HepG2 (cell line): ENCODE measurements at regions not wholly inside any gene's neighbourhood (a gene's known extent, or its start where the extent isn't known, plus 50 kb on each side); places are given as distances from the start of the nearest gene placed in this dataset.
A peak's percentile ranks its signal among the peaks of the same experiment; 100 is the strongest.

ENCODE experiments used
- ATAC-seq: fragments of 200-7000 bp; cut with Tn5 transposase; 3 replicates; pipeline ENCODE4 v1.9.1; 2020; ENCODE audit warnings: mild to moderate bottlenecking, moderate library complexity
- BruUV-seq: library from RNA; stranded (reverse); fragments of 400-500 nt; replicated peaks from 2 replicates; lab custom pipeline; 2021; lab: Mats Ljungman, UMichigan
- CTCF ChIA-PET: fragments of 300-600 bp; formaldehyde crosslinking; extraction: SDS; loops from one replicate; lab custom pipeline; 2021; ENCODE audit warnings: low total read pairs, inconsistent platforms, low intra/inter-chr PET ratio; lab: Yijun Ruan, JAX
- POLR2A ChIA-PET: fragments of 350-600 bp; sonication (Branson Sonifier 250); formaldehyde crosslinking; loops from one replicate; lab custom pipeline; 2020; ENCODE audit warnings: antibody characterized with exemption, inconsistent platforms; lab: Yijun Ruan, JAX
- DNase-seq: peaks from one replicate; pipeline ENCODE4 v3.0.0-alpha.2; 2015; ENCODE audit warnings: low spot score
- FAIRE-seq: peaks from 3 replicates; lab custom pipeline; 2011; peaks lifted over from hg19 to GRCh38; lab: Jason Lieb, UNC
- H2AFZ ChIP-seq: one replicate; pipeline ENCODE4 v1.6.1; 2011; ENCODE audit warnings: low read length, inconsistent platforms
- H3K27ac ChIP-seq: fragments of 300-600 bp; 3 replicates; pipeline ENCODE4 v1.8.0; 2011; ENCODE audit warnings: mixed run types, mild to moderate bottlenecking, mixed read lengths, low read length, inconsistent platforms; ENCODE audit not compliant: insufficient read depth; ENCODE audit errors: extremely low read length
- H3K27me3 ChIP-seq, 2 experiments: fragments of 200-600 bp in 1 of 2; 2 replicates in 1 of 2; 3 replicates in 1 of 2; pipeline versions ENCODE4 v1.6.0 to v1.8.0; 2011; ENCODE audit warnings: low read length in 2 of 2, mild to moderate bottlenecking in 2 of 2, moderate library complexity in 2 of 2, inconsistent platforms in 1 of 2; ENCODE audit not compliant: insufficient read depth in 2 of 2, control insufficient read depth in 1 of 2
- H3K36me3 ChIP-seq, 2 experiments: fragments of 200-600 bp in 1 of 2; replicated peaks in 1 of 2; 2 replicates in 1 of 2; 3 replicates in 1 of 2; pipeline versions ENCODE4 v1.5.1 to v1.8.0; 2011; ENCODE audit warnings: low read length in 2 of 2, inconsistent platforms in 1 of 2; ENCODE audit not compliant: insufficient read depth in 2 of 2, control insufficient read depth in 1 of 2
- H3K4me1 ChIP-seq: 2 replicates; pipeline ENCODE4 v1.5.1; 2012; ENCODE audit warnings: low read length, inconsistent platforms; ENCODE audit not compliant: insufficient read depth
- H3K4me2 ChIP-seq: 2 replicates; pipeline ENCODE4 v1.6.0; 2011; ENCODE audit warnings: low read depth, low read length, inconsistent platforms
- H3K4me3 ChIP-seq, 3 experiments: fragments of 200-600 bp in 1 of 3; sonication (generic), shearing (Covaris generic) in 1 of 3; replicated peaks in 1 of 3; 2 replicates each; pipeline ENCODE4 v1.5.1; 2011 to 2016; ENCODE audit warnings: low read length in 3 of 3, inconsistent platforms in 2 of 3, low read depth in 2 of 3, mild to moderate bottlenecking in 2 of 3, control low read depth in 1 of 3, mixed read lengths in 1 of 3; ENCODE audit not compliant: insufficient read depth in 1 of 3
- H3K79me2 ChIP-seq: one replicate; pipeline ENCODE4 v1.6.1; 2011; ENCODE audit warnings: low read length, inconsistent platforms; ENCODE audit not compliant: insufficient read depth
- H3K9ac ChIP-seq: 2 replicates; pipeline ENCODE4 v1.6.0; 2011; ENCODE audit warnings: mild to moderate bottlenecking, low read depth, low read length, inconsistent platforms; ENCODE audit not compliant: insufficient read depth
- H3K9me3 ChIP-seq: 2 replicates; pipeline ENCODE4 v1.5.1; 2012; ENCODE audit warnings: mild to moderate bottlenecking, low read length
- H4K20me1 ChIP-seq: 2 replicates; pipeline ENCODE4 v1.6.0; 2011; ENCODE audit warnings: inconsistent platforms, mild to moderate bottlenecking, low read length, moderate library complexity; ENCODE audit not compliant: insufficient read depth
- FOXA3 ChIP-seq: IDR thresholded peaks from 2 replicates; pipeline ENCODE4 v1.6.1; 2016; ENCODE audit warnings: missing genetic modification reagents, missing compliant biosample characterization
- GATAD2A ChIP-seq: IDR thresholded peaks from 2 replicates; pipeline ENCODE4 v1.6.1; 2016
- HNF4A ChIP-seq: sonication (generic); formaldehyde crosslinking; IDR thresholded peaks from 2 replicates; pipeline ENCODE4 v1.4.0; 2020; ENCODE audit warnings: missing genetic modification reagents
- HNF4G ChIP-seq, 2 experiments: sonication (generic) in 1 of 2; formaldehyde crosslinking in 1 of 2; IDR thresholded peaks; 2 replicates each; pipeline versions ENCODE4 v1.4.0 to v1.6.1; 2011 to 2020; ENCODE audit warnings: borderline replicate concordance in 2 of 2, low read depth in 2 of 2, mild to moderate bottlenecking in 2 of 2, low read length in 1 of 2, missing genetic modification reagents in 1 of 2, moderate library complexity in 1 of 2
- RELA ChIP-seq: sonication (generic); formaldehyde crosslinking; IDR thresholded peaks from 2 replicates; pipeline ENCODE4 v1.4.0; 2020; ENCODE audit warnings: missing genetic modification reagents
- ZNF556 ChIP-seq: sonication (generic); formaldehyde crosslinking; IDR thresholded peaks from 2 replicates; pipeline ENCODE4 v1.4.0; 2020; ENCODE audit warnings: mild to moderate bottlenecking, missing genetic modification reagents, borderline replicate concordance
- in situ Hi-C: cut with HindIII; loops from 2 replicates; pipeline ENCODE4 v1.10.0; 2017; ENCODE audit warnings: low pct_unique_long_range_greater_than_20kb; ENCODE audit not compliant: extremely low pct_ligation_motif_present
- intact Hi-C: fragments of 100-400 bp; cut with micrococcal nuclease; formaldehyde crosslinking; loops from one replicate; pipeline ENCODE4 v1.10.0; 2022; ENCODE audit not compliant: unreplicated experiment
- TF ChIP-seq, protein P1 (sequence below): sonication (generic); formaldehyde crosslinking; IDR thresholded peaks from 2 replicates; pipeline ENCODE4 v1.5.1; 2020; ENCODE audit warnings: mild to moderate bottlenecking, missing genetic modification reagents, borderline replicate concordance
- TF ChIP-seq, protein P2 (sequence below), 2 experiments: fragments of 450-650 bp in 1 of 2; sonication (generic) in 1 of 2; formaldehyde crosslinking in 1 of 2; IDR thresholded peaks; 2 replicates each; pipeline versions ENCODE4 v1.6.1 to v1.8.0; 2016 to 2022; ENCODE audit warnings: antibody characterized with exemption in 1 of 2, mild to moderate bottlenecking in 1 of 2, missing genetic modification reagents in 1 of 2

DNA sequence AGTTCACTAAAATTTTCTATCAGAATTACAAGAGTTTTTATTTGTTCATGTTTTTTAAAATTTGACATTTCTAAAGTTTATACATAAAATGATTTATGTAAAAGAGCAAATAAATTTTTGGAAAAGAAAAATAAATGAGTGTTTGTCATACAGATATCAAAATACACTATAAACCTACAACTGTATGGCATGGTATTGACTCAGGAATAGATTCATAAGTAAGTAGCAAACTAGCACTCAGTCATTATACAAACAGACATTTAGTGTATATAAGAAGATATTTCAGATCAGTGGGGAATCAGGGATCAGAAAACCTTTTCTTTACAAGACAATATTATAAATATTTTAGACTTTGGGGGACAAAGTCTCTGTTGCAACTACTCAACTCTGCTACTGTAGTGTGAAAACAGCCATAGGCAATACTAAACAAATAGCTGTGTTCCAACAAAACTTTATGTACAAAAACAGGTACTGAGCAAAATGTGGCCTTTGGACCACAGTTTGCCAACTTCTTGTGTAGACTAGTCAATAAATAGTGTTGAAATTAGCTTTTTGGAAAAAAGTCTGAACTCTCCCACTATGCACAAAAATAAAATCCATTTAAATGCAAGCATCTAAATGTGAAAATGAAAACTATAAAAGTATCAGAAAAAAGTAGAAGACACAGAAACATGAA is 508.8 kb upstream of the CAMK1G start:
- no peak for FAIRE-seq
- H3K9ac ChIP-seq, result no peak overlapping the region
- in situ Hi-C loops, result no loop called here
- intact Hi-C loops, result loop anchor here (10.0 kb wide), 1 partner anchor 130 kb away; no protein-coding TSS in a partner anchor
- no peak for DNase-seq
- H3K9me3 ChIP-seq, result no peaks in the 10 kb centered on the region; the same call in 1 of the 2 replicates
- H3K4me3 ChIP-seq, result no peak overlapping the region
- H3K27me3 ChIP-seq, result no peaks in the 10 kb centered on the region
- ChIA-PET CTCF (no interaction called here), POLR2A (no interaction called here)
- H3K36me3 ChIP-seq, result no peaks in the 10 kb centered on the region
- H3K4me1 ChIP-seq, result no peaks in the 10 kb centered on the region
- no TSS peak for BruUV-seq
- ATAC-seq, result peak; percentile 63
- no peaks in the 10 kb centered on the region for H3K79me2 ChIP-seq
- no peak overlapping the region for H3K27ac ChIP-seq
- H3K4me2 ChIP-seq, result no peak overlapping the region
- no peak overlapping the region for H2AFZ ChIP-seq
- no peaks in the 10 kb centered on the region for H4K20me1 ChIP-seq
- TF ChIP-seq RELA (no peak), FOXA3 (CRISPR knock-in tag) (peak; percentile 55; the same call in 1 of the 2 replicates), ZNF556 (CRISPR knock-in tag) (no peak), HNF4G (IDR thresholded peaks at IDR 0.05; ENCODE audit: borderline replicate concordance, low read depth, low read length) (peak; percentile 39; the same call in 1 of the 2 replicates), HNF4G (CRISPR knock-in tag; IDR thresholded peaks at IDR 0.05; ENCODE audit: borderline replicate concordance, low read depth) (no peak), HNF4A (peak; percentile 72), GATAD2A (CRISPR knock-in tag) (peak; percentile 36; the same call in 1 of the 2 replicates)
- TF ChIP-seq, protein P1, sequence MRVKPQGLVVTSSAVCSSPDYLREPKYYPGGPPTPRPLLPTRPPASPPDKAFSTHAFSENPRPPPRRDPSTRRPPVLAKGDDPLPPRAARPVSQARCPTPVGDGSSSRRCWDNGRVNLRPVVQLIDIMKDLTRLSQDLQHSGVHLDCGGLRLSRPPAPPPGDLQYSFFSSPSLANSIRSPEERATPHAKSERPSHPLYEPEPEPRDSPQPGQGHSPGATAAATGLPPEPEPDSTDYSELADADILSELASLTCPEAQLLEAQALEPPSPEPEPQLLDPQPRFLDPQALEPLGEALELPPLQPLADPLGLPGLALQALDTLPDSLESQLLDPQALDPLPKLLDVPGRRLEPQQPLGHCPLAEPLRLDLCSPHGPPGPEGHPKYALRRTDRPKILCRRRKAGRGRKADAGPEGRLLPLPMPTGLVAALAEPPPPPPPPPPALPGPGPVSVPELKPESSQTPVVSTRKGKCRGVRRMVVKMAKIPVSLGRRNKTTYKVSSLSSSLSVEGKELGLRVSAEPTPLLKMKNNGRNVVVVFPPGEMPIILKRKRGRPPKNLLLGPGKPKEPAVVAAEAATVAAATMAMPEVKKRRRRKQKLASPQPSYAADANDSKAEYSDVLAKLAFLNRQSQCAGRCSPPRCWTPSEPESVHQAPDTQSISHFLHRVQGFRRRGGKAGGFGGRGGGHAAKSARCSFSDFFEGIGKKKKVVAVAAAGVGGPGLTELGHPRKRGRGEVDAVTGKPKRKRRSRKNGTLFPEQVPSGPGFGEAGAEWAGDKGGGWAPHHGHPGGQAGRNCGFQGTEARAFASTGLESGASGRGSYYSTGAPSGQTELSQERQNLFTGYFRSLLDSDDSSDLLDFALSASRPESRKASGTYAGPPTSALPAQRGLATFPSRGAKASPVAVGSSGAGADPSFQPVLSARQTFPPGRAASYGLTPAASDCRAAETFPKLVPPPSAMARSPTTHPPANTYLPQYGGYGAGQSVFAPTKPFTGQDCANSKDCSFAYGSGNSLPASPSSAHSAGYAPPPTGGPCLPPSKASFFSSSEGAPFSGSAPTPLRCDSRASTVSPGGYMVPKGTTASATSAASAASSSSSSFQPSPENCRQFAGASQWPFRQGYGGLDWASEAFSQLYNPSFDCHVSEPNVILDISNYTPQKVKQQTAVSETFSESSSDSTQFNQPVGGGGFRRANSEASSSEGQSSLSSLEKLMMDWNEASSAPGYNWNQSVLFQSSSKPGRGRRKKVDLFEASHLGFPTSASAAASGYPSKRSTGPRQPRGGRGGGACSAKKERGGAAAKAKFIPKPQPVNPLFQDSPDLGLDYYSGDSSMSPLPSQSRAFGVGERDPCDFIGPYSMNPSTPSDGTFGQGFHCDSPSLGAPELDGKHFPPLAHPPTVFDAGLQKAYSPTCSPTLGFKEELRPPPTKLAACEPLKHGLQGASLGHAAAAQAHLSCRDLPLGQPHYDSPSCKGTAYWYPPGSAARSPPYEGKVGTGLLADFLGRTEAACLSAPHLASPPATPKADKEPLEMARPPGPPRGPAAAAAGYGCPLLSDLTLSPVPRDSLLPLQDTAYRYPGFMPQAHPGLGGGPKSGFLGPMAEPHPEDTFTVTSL, result peak; percentile 80; the same call in 1 of the 2 replicates
- TF ChIP-seq, protein P2, sequence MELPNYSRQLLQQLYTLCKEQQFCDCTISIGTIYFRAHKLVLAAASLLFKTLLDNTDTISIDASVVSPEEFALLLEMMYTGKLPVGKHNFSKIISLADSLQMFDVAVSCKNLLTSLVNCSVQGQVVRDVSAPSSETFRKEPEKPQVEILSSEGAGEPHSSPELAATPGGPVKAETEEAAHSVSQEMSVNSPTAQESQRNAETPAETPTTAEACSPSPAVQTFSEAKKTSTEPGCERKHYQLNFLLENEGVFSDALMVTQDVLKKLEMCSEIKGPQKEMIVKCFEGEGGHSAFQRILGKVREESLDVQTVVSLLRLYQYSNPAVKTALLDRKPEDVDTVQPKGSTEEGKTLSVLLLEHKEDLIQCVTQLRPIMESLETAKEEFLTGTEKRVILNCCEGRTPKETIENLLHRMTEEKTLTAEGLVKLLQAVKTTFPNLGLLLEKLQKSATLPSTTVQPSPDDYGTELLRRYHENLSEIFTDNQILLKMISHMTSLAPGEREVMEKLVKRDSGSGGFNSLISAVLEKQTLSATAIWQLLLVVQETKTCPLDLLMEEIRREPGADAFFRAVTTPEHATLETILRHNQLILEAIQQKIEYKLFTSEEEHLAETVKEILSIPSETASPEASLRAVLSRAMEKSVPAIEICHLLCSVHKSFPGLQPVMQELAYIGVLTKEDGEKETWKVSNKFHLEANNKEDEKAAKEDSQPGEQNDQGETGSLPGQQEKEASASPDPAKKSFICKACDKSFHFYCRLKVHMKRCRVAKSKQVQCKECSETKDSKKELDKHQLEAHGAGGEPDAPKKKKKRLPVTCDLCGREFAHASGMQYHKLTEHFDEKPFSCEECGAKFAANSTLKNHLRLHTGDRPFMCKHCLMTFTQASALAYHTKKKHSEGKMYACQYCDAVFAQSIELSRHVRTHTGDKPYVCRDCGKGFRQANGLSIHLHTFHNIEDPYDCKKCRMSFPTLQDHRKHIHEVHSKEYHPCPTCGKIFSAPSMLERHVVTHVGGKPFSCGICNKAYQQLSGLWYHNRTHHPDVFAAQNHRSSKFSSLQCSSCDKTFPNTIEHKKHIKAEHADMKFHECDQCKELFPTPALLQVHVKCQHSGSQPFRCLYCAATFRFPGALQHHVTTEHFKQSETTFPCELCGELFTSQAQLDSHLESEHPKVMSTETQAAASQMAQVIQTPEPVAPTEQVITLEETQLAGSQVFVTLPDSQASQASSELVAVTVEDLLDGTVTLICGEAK (IDR thresholded peaks at IDR 0.05), result peak; percentile 90
- TF ChIP-seq, protein P2 (CRISPR knock-in tag; IDR thresholded peaks at IDR 0.05), result peak; percentile 97; the same call in 1 of the 2 replicates
